Neuron (in vitro differentiated cells): ENCODE measurements at regions not wholly inside any gene's neighbourhood (a gene's known extent, or its start where the extent isn't known, plus 50 kb on each side); places are given as distances from the start of the nearest gene placed in this dataset.

Experiments used
- H2AFZ ChIP-seq: one replicate; pipeline ENCODE4 v1.6.1; 2013; ENCODE audit warnings: low read depth, mild to moderate bottlenecking, inconsistent platforms, low read length, moderate library complexity
- H3K27me3 ChIP-seq: one replicate; pipeline ENCODE4 v1.6.1; 2013; ENCODE audit warnings: low read length; ENCODE audit not compliant: insufficient read depth
- H3K36me3 ChIP-seq: one replicate; pipeline ENCODE4 v1.6.1; 2013; ENCODE audit warnings: low read length; ENCODE audit not compliant: insufficient read depth
- H3K4me1 ChIP-seq: one replicate; pipeline ENCODE4 v1.6.1; 2013; ENCODE audit warnings: low read length; ENCODE audit not compliant: insufficient read depth
- H3K4me3 ChIP-seq: 2 replicates; pipeline ENCODE4 v1.5.1; 2013; ENCODE audit warnings: mild to moderate bottlenecking, low read length, moderate library complexity
- H3K9me3 ChIP-seq: one replicate; pipeline ENCODE4 v1.6.1; 2013; ENCODE audit warnings: low read length

- Histone ChIP-seq H3K4me3 (no peak overlapping the region), H2AFZ (no peak overlapping the region), H3K4me1 (peaks cover 6% of the 10 kb centered on the region), H3K9me3 (peaks cover 2% of the 10 kb centered on the region), H3K27me3 (peaks cover 9% of the 10 kb centered on the region), H3K36me3 (no peaks in the 10 kb centered on the region)
Measured at GRCh38 chr17:36885771-36886377, 51.4 kb upstream of the LHX1 start.
